ENCODE measurements at regions not wholly inside any gene's neighbourhood (a gene's known extent, or its start where the extent isn't known, plus 50 kb on each side); places are given as distances from the start of the nearest gene placed in this dataset.
"Not testable (repeated sequence)": the region's sequence is repeated elsewhere in the genome, so short reads cannot be mapped to it uniquely, and the experiment has no call there.

DNA sequence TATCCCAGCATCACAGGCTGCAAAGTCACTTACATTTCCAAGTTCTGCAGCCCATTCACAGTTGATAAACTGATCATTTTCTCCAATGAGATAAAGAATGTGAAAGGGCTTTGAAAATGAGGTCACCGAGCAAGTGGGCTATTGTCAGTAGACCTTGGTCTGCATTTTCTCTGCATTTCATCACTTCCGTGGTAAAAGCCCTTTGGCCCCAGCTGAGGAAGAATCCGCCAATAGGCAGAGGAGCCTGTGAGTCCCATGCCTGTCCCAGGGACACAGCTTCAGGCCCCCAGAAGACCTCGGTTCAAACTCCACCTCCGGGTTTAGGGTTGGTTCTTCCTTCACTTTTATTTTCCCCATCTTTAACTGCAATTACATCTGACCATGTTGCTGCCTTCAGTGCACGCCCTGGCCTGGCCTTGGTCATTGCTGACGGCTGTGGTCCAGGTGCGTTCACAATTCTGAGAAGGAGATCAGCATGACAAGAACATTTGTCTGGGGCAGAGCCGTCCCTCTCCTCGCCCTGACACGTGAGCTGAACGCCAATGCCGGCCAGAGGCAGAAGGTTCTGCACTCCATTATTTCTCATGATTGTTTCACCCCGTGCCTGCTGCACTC lies 292.5 kb downstream of the TCERG1L start:
- DNase-seq (ENCODE audit: low read depth), result no peak

DNA sequence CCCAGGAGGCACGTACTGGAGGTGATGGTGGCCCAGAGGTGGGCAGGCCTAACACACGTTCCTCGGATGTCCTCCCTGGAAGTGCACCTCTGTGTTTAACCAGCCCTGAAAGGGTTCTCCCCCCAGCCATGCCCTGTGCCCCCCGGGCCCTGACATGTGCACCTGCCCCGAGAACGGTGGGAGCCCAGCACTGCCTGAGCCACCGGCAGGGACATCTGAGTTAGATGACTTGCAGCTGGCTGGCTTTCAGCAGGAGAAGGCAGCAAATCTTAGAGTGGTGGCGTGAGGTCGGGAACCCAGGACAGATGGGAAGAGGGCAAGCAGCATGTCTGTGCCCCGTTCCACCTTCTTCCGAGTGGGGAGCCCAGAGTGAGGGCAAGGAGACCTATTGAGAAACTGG lies 291.8 kb downstream of the TCERG1L start:
- DNase-seq (ENCODE audit: low read depth), result no peak

DNA sequence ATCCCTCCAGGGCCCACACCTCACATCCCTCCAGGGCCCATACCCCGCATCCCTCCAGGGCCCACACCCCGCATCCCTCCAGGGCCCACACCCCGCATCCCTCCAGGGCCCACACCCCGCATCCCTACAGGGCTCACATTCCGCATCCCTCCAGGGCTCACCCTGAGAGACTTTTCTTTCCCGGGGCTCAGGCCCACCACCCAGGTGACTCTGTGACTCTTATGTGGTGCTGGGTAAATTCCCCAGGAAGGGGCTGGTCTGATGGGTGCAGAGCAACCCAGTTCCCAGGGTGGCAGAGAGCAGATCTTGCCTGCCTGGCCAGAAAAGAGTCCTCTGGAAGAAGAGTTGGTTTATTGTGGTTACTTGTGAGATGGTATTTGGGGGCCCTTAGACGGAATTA lies 290.7 kb downstream of the TCERG1L start:
- no peak for DNase-seq (ENCODE audit: low read depth)

DNA sequence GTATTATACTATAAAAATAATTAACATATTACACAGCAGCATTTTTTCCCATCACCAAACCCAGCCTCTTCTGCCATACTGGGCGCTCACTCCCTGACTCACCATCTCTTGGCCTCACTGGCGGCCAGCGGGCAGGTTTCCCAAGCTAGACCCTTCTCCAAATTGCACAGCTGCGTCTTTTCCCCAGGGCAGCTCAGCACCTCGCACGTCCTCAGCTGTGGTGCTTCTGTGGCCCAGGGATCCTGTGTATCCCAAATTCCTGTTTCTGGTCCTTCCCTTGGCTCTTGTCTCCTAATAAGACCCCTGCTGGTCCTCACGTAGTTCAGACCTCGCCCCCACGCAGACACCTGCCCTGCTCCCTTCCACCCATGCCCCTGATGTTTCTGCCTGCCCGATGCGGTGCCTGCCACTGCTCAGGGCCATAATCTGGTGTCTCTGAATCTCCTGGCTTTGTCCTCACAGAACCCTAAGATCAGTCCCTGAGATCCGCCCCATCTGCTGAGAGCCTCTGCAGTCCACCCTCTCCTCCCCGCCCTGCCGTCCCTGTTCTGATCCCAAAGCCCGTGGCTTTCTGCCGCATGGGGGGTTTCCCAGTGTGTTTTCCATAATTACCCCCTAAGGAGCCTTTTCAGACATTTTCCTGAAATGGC lies 290.1 kb downstream of the TCERG1L start:
- DNase-seq (ENCODE audit: low read depth), result no peak

DNA sequence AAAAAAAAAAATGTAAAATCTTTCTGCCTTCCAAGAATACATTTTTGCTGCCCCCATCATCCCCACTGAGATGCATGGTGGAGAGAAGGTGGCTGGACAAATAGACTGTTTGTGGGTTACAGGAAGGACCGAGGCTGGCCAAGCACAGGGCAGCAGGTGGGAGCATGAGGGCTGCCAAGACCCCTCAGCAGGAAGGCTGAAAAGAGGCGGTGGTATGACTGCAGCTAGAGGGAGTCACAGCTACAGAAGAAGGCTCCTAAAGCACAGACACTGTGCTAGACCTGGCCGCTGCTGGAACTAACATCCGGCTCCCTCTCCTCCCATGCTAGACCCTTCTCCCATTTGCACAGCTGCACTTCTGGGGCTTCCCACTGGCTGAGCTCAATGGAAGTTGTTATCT lies 289.6 kb downstream of the TCERG1L start:
- no peak for DNase-seq (ENCODE audit: low read depth)

DNA sequence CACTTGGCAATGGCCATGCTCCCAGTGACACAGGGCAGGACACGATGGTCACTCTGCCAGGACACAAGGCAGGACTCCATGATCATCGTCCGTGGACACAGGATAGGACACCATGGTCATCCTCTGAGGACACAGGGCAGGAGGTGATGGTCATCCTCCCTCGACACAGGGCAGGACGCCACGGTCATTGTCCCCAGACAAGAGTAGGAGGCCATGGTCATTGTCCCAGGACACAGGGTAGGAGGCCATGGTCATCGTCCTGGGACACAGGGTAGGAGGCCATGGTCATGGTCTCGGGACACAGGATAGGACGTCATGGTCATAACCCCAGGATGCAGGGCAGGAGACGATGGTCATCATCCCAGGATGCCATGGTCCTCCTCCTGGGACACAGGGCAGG lies 289.2 kb downstream of the TCERG1L start:
- no peak for DNase-seq (ENCODE audit: low read depth)

DNA sequence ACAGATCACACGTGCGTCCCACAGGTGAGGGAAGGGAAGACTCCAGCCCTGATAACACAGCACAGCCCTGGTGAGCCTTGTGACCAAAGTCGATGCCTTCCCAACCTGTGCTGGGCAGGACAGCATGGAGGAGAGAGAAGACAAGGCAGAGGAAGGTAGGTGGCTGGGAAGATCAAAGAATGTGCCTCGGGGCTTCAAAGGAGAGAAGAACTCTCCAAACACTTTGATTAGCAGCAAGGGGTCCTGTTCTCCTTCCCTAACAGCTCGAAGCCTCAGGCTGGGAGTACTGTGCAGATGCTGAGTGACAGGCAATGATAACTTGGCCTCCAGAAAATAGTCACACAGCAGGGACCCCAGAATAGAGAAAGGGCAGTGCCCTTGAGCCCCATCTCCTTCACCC lies 288.5 kb downstream of the TCERG1L start:
- no peak for DNase-seq (ENCODE audit: low read depth)

DNA sequence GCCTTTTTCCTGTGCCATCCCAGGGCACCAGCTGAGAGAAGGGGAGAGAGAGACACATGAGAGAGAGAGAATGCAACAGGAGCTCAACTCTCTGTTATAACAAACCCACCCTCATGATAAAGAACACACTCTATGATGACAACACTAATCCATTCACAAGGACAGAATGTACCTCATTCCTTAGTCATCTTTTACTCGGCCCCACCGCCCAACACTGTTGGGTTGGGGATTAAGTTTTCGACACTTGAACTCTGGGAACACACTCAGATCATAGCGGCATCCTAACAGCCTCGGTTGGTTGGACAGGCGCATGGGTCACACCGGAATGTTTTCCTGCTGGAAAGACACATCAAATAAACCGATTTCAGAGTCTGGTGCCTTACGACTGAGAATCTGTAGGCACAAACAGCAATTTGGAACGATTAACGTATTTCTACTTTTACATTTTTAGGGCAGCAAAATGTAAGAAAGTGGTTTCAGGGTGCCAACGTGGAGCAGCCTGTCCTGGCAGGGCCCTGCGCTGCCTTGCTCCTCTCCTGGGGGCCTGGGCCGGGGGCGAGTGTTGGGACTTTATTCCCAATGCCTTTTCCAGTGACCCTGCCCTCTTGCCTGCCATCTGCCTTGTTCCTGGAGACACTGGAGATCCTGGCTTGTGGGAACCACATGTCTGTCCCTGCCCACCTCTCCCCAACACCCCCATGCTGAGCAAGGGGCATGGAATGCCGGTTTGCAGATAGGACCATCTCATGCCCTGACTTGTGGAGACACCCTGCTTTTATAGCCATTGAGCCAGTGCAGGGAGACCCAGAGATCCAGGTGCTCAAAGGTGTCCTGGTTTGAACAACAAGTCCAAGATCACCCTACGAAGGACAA lies 287.0 kb downstream of the TCERG1L start:
- no peak for DNase-seq (ENCODE audit: low read depth)

DNA sequence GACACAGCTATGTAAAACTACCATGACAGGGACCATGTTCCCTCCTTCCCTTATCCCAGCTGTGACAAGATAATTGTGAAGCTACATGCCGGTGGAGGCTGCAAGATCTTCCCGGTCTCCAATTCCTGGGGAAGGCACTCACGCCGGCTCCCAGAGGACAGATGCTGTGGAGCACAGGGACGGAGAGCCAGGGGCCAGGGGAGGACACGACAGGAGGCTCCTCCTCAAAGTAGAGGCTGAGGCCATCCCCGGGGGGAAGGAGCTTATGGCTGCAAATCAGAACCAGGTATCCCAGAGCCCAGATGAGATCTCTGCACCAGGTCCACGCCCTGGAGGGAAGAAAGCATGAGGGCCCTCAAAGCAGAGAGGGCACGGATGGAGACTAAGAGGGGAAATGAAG lies 286.2 kb downstream of the TCERG1L start:
- no peak for DNase-seq (ENCODE audit: low read depth)

DNA sequence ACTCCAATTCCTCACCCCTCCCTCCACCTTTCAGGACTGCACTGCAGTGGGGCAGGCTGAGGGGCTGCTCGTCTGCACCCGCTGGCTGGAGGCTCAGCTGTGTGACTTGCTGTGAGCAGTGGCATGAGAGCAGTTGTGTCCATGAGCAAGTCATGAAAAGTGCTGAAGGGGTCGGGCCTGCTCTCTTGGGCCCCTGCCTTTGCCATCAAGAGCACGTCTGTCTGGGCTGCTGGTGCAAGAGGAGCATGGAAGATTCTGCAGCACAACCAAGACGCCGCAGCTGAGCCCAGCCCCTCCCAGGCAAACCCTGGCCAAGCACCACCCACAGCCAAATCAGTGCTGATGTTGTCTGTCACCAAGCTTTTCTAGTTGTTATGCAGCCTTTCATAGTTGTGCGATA lies 284.3 kb downstream of the TCERG1L start:
- DNase-seq (ENCODE audit: low read depth), result no peak

DNA sequence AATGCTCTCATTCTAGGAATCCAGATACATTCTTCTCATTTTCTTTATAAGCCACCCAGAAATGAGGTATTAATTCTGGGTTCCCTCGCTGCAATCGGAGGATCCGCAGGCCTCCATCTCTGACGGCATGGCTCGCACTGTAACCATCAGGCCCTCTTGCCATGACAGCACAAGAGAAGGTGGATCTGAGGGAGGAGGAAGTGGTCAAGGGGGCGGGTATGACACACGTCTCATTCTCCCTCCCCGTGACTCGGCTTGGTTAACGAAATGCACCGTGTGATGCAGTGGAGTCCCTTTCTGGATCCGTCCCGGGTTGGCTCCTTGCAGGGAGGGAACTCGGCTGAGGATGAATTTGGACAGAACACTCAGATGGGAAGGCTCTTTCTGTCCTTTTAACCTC lies 280.2 kb downstream of the TCERG1L start:
- no peak for DNase-seq (ENCODE audit: low read depth)

DNA sequence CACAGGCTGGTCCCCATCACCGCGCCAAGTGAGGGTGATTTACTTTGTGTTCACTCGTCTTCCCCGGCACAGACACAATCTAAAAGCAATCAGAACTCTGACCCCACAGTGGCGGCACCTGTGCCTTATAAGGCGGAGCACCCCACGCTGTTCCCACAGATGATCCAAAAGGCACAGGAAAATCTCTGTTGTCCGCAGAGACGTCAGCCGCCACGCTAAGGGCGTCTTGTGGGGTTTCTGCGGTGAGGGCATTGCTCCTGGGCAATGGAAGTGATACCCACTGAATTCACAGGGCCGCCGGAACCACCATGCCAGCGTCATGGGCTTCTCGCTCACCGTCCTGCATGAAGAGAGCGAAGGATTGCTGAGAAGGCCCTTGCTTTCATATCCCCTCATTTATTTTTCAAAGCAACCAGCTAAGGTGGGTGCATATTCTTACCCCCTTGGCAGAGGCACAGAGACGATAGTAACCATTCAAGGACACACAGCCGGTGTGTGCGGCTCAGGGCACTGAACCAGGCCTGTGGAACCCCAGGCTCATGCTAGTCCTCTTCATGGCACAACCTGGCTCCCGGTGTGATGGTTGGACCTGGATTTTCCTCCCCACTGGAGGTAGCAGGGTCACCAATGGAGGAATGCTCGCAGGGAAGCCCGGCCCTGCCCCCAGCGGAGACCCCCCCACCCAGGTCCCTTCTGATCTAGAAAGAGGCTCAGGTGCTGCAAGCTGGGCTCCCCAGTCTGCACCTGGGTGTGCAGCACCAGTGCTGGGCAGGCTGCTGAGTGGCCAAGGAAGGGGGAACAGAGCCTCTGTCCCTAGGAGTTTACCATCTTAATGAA lies 279.0 kb downstream of the TCERG1L start:
- DNase-seq (ENCODE audit: low read depth), result no peak

DNA sequence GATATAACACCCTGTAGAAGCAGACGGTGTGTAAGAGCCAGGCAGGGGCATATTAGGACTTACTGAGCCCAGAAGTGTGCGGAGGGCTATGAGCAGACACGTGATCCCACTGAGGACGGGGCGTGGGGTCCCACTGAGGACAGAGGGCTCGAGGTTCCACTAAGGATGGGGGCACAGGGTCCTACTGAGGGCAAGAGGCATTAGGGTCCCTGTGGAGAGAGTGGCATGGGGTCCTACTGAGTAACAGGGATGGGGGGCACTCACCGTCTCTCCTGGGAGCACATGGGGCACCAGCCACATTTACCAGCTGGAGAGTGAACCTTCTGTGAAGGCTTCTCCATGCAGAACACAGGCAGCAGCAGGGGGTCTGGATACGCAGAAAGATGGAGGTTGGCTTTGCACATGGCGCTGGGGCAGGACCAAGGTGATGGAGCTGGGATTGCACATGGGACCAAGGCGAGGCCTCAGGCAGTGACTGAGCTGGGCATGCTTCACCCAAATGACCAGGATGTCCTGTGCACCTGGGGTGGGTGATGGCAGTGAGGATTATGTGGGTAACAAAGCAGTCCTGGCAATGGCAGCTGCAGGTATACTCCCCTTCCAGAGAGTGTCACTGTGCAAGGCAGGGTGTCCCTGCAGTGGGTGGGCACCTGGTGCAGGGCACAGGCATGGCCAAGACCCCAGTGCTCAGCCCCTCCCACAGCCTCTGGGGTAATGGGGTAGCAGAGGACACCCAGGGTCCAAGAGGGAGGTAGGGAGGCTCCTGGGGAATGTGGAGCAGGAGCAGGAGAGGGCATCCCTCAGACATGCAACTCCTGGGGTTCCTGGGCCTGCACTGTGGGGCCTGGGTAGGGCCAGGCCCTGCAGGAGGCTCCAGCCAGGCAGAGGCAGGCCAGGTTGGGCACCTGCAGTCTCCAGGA lies 278.1 kb downstream of the TCERG1L start:
- DNase-seq (ENCODE audit: low read depth), result no peak

DNA sequence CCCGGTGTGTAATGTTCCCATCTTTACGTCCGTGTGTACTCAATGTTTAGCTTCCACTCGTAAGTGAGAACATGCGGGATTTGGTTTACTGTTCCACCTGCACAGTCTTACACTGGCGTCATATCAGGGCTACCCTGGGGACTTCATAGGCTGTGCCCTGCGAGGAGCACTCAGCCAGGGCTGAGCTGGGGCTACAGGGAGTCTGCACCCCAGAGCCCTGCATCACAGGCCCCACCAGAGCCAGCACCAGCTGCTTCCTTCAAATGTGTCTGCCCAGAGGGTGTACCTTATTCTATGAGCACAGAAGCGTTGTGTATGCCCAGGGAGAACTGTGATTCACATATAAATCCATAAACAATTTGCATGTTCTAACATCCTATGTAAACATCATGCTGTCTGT lies 277.1 kb downstream of the TCERG1L start:
- DNase-seq (ENCODE audit: low read depth), result no peak

DNA sequence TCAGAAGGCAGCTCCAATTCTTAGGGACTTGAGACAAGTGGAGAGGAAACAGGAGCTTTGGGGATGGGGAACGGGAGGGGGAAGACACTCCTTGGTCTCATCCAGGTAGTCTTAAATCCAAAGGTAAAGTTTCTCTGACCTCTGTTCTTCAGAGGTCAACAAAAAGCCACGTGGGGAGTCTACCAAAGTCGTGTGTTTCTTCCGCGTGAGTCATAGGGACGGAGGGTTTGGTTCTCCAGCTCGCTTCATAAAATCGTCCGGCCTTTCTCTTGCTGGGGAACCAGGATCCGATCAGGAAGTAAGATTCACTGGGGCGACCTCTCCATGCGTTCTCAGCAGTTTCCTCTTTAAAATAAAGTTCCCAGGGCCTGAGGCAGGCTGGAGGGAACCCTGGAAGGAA lies 275.7 kb downstream of the TCERG1L start:
- DNase-seq (ENCODE audit: low read depth), result no peak

DNA sequence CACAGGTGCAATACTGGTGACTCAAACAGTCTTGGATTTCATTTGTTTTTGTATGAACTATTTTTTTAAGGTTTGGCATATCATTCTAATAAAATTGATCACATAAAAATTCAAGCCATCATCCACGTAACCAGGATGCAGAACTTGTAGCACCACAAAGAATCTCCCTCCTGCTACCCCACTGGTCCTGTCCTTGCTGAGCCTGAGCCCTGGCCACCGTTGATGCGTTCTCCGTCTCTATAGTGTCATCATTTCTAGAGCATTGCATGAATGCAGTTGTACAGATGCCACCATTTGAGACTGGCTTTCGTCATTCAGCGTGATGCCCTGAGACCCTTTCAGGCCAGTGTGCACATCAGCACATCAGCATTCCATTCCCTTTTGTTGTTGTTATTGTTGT lies 273.5 kb downstream of the TCERG1L start:
- DNase-seq (ENCODE audit: low read depth), result no peak

DNA sequence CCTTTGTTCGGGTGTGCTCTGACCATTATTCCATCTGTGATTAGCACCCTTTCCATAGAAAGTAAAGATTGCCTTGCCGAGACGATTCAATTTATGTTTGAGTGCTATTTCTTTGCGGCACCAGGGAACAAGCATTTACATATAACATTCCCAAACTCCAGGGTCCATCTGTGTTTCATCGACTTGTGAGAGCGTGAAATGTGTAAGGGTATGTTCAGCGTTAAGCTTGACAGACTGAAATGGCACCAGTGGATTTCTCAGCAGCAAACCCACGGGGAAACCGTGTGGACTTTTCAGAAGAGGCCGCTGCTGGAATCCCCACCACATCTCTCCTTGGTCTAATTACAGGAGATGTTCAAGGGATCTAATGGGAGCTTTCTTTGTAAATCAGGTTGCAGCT lies 270.5 kb downstream of the TCERG1L start:
- DNase-seq (ENCODE audit: low read depth), result no peak

DNA sequence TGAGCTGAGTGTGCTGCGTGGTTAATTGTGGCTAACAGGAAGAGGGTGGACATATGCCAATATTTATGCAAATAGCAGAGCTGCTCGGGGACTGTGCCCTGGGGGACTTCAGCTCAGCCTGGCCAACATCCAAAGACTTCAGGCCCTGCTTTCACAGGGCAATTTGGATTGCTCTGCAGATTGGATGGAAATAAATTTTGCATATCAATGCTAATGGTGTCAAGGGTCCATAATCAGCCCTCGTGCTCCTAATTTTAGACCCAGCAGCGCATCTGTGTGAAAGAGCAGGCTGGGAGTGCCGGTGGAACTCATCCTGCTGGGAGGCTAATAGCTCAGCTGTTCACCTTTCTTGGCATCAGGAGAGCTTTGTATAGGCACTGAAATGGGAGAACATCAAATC lies 270.1 kb downstream of the TCERG1L start:
- DNase-seq (ENCODE audit: low read depth), result no peak

DNA sequence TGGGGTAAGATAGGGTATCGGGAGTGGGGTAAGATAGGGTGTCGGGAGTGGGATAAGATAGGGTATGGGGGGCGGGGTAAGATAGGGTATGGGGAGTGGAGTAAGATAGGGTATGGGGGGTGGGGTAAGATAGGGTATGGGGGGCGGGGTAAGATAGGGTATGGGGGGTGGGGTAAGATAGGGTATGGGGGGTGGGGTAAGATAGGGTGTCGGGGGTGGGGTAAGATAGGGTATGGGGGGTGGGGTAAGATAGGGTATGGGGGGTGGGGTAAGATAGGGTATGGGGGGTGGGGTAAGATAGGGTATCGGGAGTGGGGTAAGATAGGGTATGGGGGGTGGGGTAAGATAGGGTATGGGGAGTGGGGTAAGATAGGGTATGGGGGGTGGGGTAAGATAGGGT lies 269.5 kb downstream of the TCERG1L start:
- DNase-seq (ENCODE audit: low read depth), result not testable (repeated sequence)
